ENCODE measurements at regions not wholly inside any gene's neighbourhood (a gene's known extent, or its start where the extent isn't known, plus 50 kb on each side); places are given as distances from the start of the nearest gene placed in this dataset.
"Not testable (repeated sequence)": the region's sequence is repeated elsewhere in the genome, so short reads cannot be mapped to it uniquely, and the experiment has no call there.

DNA sequence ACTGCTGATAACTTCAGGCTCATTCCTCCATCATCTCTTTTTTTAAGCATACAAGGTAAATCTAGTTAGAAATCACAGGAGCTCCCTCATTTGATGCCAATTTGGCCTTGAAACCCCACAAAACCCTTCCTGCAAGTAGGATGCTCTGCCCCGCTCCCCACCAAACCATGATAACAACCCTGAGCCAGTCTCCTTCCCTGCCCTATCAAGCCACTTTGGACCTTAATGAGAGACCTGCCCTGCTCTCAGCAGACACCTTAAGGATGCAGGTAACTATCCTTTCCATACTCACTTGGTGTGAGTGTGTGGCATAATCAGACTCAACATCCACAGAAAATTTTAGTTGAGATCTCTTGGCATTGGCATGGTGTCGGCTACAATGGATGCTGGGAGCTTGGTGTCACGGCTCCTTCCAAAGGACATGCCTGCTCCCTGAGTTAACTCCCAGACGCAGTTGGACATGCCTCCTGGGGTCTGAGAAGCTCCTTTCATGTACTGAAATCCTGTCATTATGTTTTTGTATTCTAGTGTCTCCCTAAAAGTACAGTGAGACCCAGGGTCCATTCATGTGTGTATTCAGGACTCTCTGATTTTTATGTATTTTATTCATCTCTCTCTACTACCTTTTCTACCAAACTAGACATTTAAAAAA lies 801.4 kb downstream of the TMEM121 start:
- not testable (repeated sequence) for TF ChIP-seq CTCF (IDR thresholded peaks at IDR 0.05; ENCODE audit: insufficient read depth, low read depth, low read length); EZH2 (IDR thresholded peaks at IDR 0.05; ENCODE audit: insufficient read depth, low read length)
